NT2/D1 (cell line): ENCODE measurements at regions not wholly inside any gene's neighbourhood (a gene's known extent, or its start where the extent isn't known, plus 50 kb on each side); places are given as distances from the start of the nearest gene placed in this dataset.

ENCODE experiments used
- DNase-seq: peaks from one replicate; pipeline ENCODE4 v3.0.0-alpha.2; 2011; ENCODE audit warnings: low read depth, low spot score
- H3K27me3 ChIP-seq: 2 replicates; pipeline ENCODE4 v1.6.0; 2011; ENCODE audit warnings: mild to moderate bottlenecking; ENCODE audit not compliant: insufficient read length, insufficient read depth
- H3K36me3 ChIP-seq: 2 replicates; pipeline ENCODE4 v1.6.1; 2011; ENCODE audit warnings: mild to moderate bottlenecking, low read length, mixed read lengths; ENCODE audit not compliant: insufficient read depth, insufficient read length
- H3K4me1 ChIP-seq: 2 replicates; pipeline ENCODE4 v1.5.1; 2011; ENCODE audit not compliant: insufficient read depth, insufficient read length
- H3K4me3 ChIP-seq: 2 replicates; pipeline ENCODE4 v1.5.1; 2011; ENCODE audit warnings: low read depth; ENCODE audit not compliant: insufficient read length
- H3K9ac ChIP-seq: 2 replicates; pipeline ENCODE4 v1.6.0; 2011; ENCODE audit warnings: low read depth; ENCODE audit not compliant: insufficient read length
- H3K9me3 ChIP-seq: 2 replicates; pipeline ENCODE4 v1.5.1; 2011; ENCODE audit warnings: mild to moderate bottlenecking, low read length; ENCODE audit not compliant: insufficient read depth
- SUZ12 ChIP-seq: IDR thresholded peaks from 2 replicates; pipeline ENCODE4 v1.6.1; 2011; ENCODE audit not compliant: insufficient read length, insufficient read depth; ENCODE audit errors: extremely low read depth
- YY1 ChIP-seq: IDR thresholded peaks from 2 replicates; pipeline ENCODE4 v1.6.1; 2011; ENCODE audit not compliant: insufficient read length, insufficient read depth
- ZNF274 ChIP-seq: IDR thresholded peaks from 2 replicates; pipeline ENCODE4 v1.6.1; 2011; ENCODE audit warnings: mild to moderate bottlenecking, low read depth, low read length

- TF ChIP-seq YY1 (no peak), SUZ12 (no peak), ZNF274 (no peak)
- Histone ChIP-seq H3K9me3 (no peaks in the 10 kb centered on the region), H3K4me3 (no peak overlapping the region), H3K4me1 (no peaks in the 10 kb centered on the region), H3K36me3 (no peaks in the 10 kb centered on the region), H3K27me3 (no peaks in the 10 kb centered on the region), H3K9ac (no peak overlapping the region)
- no peak for DNase-seq
These were observed 792.9 kb upstream of the CCDC179 start for GRCh38 chr11:23653071-23653675.

DNA sequence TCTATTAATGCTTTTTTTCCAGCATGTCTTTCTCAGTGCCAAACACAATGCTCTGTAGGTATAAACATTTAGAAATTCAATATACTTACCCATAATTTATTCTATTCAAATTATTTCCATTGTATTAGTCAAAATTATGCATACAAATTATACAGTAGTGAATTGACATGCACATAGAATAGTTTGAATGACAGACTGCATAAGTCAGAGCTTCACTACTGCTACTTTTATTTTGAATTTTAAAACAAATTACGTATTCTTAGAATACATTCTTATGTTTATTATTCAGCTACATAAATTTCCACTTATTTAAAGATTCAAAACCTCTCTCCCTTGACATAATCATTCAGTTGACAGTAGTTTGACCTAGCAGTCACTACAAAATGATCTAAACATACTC, 808.0 kb upstream of the CCDC179 start:
- Histone ChIP-seq H3K4me1 (no peaks in the 10 kb centered on the region), H3K9ac (no peak overlapping the region), H3K4me3 (no peak overlapping the region), H3K9me3 (no peaks in the 10 kb centered on the region), H3K36me3 (no peaks in the 10 kb centered on the region), H3K27me3 (no peaks in the 10 kb centered on the region)
- no peak for TF ChIP-seq SUZ12
- no peak for TF ChIP-seq ZNF274
- TF ChIP-seq YY1, result no peak
- DNase-seq, result no peak

DNA sequence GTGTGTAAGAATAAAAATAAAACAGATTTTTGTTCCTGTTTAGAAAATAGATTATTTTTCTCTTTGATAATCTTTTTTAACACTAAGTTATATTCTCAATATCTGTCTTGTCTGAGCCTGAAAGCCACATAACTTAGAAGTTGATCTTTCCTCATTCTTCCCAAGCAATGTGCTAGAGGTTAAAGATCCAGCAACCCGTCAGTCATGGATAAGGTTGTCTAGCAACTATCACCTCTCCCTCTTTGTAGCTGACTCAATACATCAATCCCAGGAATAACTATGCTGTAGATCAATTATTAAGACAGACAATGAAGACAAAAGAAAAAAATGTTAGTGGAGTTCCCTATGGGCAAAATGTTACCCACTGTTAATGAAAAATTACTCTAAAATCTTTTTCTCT, 813.1 kb upstream of the CCDC179 start:
- TF ChIP-seq ZNF274, result no peak
- no peak for TF ChIP-seq YY1
- TF ChIP-seq SUZ12, result no peak
- Histone ChIP-seq H3K36me3 (no peaks in the 10 kb centered on the region), H3K4me1 (no peaks in the 10 kb centered on the region), H3K27me3 (no peaks in the 10 kb centered on the region), H3K4me3 (no peak overlapping the region), H3K9me3 (no peaks in the 10 kb centered on the region), H3K9ac (no peak overlapping the region)
- no peak for DNase-seq

- TF ChIP-seq YY1 (no peak), ZNF274 (no peak), SUZ12 (no peak)
- no peaks in the 10 kb centered on the region for H3K36me3 ChIP-seq
- no peak overlapping the region for H3K9ac ChIP-seq
These were observed 814.6 kb upstream of the CCDC179 start for GRCh38 chr11:23674866-23675265.

GRCh38 chr11:23679041-23679440, 817.8 kb upstream of the LUZP2 start:
- TF ChIP-seq ZNF274 (no peak), SUZ12 (no peak), YY1 (no peak)
- Histone ChIP-seq H3K27me3 (no peaks in the 10 kb centered on the region), H3K36me3 (no peaks in the 10 kb centered on the region), H3K9me3 (no peaks in the 10 kb centered on the region), H3K4me1 (no peaks in the 10 kb centered on the region), H3K9ac (no peak overlapping the region), H3K4me3 (no peak overlapping the region)
- no peak for DNase-seq

More at GRCh38 chr11:23674866-23675265, 814.6 kb upstream of the CCDC179 start:
- Histone ChIP-seq H3K9me3 (no peaks in the 10 kb centered on the region), H3K4me1 (no peaks in the 10 kb centered on the region), H3K27me3 (no peaks in the 10 kb centered on the region), H3K4me3 (no peak overlapping the region)
- no peak for DNase-seq

GRCh38 chr11:23679981-23680380, 816.9 kb upstream of the LUZP2 start:
- DNase-seq, result no peak
- Histone ChIP-seq H3K27me3 (no peaks in the 10 kb centered on the region), H3K4me1 (no peaks in the 10 kb centered on the region), H3K4me3 (no peak overlapping the region), H3K9ac (no peak overlapping the region), H3K36me3 (no peaks in the 10 kb centered on the region), H3K9me3 (no peaks in the 10 kb centered on the region)
- TF ChIP-seq ZNF274, result no peak
- no peak for TF ChIP-seq SUZ12
- no peak for TF ChIP-seq YY1

GRCh38 chr11:23680488-23681230, 816.2 kb upstream of the LUZP2 start:
- no peaks in the 10 kb centered on the region for H3K36me3 ChIP-seq
- H3K4me3 ChIP-seq, result no peak overlapping the region
- DNase-seq, result no peak
- no peaks in the 10 kb centered on the region for H3K27me3 ChIP-seq
- TF ChIP-seq ZNF274 (no peak), SUZ12 (no peak), YY1 (no peak)
- H3K9ac ChIP-seq, result no peak overlapping the region
- H3K4me1 ChIP-seq, result no peaks in the 10 kb centered on the region
- no peaks in the 10 kb centered on the region for H3K9me3 ChIP-seq
